GM11168 (cell line): ENCODE measurements at regions not wholly inside any gene's neighbourhood (a gene's known extent, or its start where the extent isn't known, plus 50 kb on each side); places are given as distances from the start of the nearest gene placed in this dataset.

ENCODE experiments used
- in situ Hi-C: fragments of 300-500 bp; cut with MboI; formaldehyde crosslinking; loops from one replicate; pipeline ENCODE4 v1.12.0; 2022; ENCODE audit warnings: low sequenced_read_pairs; ENCODE audit not compliant: unreplicated experiment

DNA sequence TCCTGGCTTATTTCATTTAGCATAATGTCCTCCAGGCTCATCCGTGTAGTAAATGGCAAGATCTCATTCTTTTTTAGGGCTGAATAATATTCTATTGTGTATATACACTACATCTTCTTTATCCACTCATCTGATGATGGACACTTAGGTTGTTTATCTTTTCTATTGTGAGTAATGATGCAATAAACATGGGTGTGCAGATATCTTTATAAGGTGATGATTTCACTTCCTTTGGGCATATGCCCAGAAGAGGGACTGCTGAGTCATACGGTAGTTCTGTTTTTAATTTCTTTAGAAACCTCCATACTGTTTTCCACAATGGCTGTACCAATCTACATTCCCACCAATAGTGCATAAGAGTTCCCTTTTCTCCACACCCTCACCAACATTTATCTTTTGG, 317.6 kb upstream of the CNKSR2 start:
- in situ Hi-C loops, result no loop called here

GRCh38 chrX:21047034-21047455, 327.2 kb upstream of the CNKSR2 start:
- in situ Hi-C loops, result no loop called here

GRCh38 chrX:21014326-21014725, 359.9 kb upstream of the CNKSR2 start:
- in situ Hi-C loops, result no loop called here

DNA sequence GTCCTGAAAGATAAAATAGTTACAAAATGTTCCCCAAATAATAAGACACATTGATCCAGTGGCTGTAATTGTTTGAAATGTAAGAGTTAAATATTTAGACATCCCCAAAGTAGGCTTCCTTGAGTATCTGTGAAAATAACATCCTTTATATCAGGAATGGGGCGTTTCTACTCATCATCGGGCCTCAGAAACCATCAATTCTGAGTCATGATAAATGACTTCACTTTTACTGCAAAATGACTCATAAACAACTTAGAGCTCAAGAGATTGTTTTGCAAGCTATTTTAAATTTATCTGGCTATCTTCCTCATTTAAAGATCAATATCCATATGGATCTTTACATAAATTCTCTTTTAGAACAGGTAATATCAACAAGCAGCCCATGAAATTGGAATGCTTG, 369.4 kb upstream of the CNKSR2 start:
- in situ Hi-C loops, result no loop called here

GRCh38 chrX:20995829-20996228, 378.4 kb upstream of the CNKSR2 start:
- in situ Hi-C loops, result no loop called here

- in situ Hi-C loops, result no loop called here
Measured at GRCh38 chrX:20989361-20989760, 384.9 kb upstream of the CNKSR2 start.

- in situ Hi-C loops, result no loop called here
Measured at GRCh38 chrX:20988804-20989203, 385.4 kb upstream of the CNKSR2 start.

DNA sequence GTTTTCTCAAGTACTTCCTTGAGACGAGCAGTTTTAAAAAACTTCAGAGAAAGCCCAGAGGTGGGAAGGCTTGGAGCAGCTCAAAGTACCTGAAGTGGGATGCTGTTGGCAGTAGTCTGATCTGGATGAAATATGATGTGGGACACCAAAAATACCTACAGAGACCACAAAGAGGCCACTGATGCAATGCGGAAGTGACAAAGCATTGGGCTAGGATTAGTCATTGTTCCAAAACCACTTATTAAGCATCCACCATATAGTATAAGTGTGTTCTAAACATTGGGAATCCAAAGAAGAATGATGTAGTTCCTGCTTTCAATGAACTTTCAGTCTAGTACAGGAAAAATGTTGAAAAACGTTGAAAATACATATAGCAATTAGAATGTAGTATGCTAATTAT, 386.1 kb upstream of the CNKSR2 start:
- in situ Hi-C loops, result no loop called here

GRCh38 chrX:20980426-20980825, 393.8 kb upstream of the CNKSR2 start:
- in situ Hi-C loops, result no loop called here

- in situ Hi-C loops, result no loop called here
Measured at GRCh38 chrX:20974326-20974725, 399.9 kb upstream of the CNKSR2 start.

DNA sequence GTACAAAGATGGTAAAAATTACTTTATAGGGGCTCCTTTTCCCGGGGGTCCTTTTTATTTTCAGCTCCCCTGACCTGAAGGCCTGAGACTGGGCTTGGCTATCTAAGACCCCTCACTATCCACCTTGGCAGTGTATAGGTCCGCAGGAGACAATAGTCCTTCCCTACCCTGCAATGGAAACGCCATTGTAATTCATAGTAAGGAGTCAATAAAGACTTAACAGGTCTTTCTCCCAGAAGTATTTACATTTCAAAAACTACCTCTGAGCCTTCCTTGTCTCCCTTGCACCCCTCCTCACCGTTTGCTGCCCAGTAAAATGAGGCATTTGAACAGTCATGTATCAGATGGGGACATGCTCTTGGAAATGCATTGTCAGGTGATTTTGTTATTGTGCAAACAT, 401.2 kb upstream of the CNKSR2 start:
- in situ Hi-C loops, result no loop called here

DNA sequence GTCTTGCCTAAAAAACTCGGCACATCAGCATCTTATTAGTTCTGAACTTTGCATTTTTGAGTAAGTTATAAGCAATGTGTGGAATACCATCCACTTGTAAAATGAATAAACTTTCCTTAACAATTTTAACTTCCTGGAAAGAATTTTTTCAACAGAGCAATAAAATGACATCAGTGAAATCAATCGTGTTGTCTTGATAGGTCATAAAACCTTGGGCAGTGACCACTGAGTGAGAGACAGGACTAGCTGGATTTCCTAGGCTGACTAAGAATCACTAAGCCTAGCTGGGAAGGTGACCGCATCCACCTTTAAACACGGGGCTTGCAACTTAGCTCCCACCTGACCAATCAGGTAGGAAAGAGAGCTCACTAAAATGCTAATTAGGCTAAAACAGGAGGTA, 403.0 kb upstream of the CNKSR2 start:
- in situ Hi-C loops, result no loop called here

DNA sequence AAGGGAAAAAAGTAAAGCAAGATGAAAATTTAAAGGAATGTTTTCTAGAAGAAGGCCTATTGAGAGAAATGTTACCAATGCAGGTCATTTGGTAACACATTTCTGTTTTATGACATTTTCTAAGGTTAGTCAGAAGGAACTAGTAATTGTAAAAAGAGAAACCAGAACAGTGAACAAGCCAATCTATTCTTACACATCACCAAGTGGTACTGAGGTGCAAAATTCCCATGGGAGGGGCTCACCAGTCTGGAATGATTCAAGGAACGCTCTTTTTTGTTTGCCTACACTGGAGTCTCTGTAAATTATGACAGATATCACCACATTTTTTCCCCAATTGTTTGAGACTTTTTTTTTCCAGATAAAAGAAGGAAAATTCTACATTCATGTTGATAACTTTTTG, 404.7 kb upstream of the CNKSR2 start:
- in situ Hi-C loops, result no loop called here

GRCh38 chrX:20968996-20969395, 405.2 kb upstream of the CNKSR2 start:
- in situ Hi-C loops, result no loop called here

GRCh38 chrX:20967725-20968124, 406.5 kb upstream of the CNKSR2 start:
- in situ Hi-C loops, result no loop called here

DNA sequence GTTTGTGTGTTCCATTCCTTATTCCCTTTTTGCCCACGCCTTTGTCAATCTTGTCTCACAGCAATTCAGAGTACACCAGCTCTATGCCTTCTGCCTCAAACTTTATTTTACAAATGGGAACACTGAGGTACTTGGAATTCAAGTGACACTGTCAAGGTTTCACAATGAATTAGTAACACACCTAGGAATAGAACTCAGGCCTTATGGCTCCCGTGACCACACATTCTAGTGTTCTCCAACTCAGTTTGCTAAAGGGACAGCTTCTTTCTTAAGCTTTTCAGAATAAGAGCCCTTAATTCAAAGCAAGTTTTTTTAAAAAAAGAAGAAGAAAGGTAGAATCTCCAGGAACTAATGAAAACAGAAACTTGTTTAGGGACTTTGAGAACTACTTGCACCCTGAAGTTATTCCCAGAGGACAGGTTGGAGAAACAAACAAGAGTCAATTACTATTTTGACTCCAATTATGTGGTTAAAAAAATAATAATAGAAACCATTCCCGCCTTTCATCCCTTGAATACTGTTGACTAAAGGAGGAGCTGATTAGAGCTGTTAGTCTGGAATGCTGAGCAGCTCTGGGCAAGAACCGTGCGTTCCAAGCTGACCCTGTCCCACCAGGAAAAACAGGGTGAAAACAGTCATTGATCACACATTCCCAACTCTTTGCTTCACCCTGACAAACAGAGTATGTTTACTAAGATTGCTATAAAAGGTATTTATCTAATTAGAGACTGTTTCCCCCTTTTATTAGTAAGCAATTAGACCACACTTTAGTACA, 408.8 kb upstream of the CNKSR2 start:
- in situ Hi-C loops, result no loop called here

DNA sequence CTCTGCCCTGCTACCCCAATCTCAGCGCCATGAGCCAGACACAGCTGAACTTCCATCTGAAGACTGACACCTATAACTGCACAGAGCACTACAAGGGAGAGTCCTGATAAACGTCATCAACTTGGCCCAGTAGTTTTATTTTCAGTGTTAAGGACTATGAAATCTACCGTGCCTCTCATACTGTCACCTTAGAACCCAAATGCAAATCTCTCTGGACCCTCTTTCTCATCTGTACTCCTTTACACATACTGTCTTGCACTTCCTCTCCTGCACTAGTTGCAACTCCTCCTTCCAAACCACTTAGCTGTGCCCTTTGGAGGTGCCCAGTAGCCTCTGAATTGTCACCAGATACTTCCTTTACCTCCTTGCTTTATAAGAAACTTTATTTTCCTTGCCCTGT, 420.2 kb upstream of the CNKSR2 start:
- in situ Hi-C loops, result no loop called here

DNA sequence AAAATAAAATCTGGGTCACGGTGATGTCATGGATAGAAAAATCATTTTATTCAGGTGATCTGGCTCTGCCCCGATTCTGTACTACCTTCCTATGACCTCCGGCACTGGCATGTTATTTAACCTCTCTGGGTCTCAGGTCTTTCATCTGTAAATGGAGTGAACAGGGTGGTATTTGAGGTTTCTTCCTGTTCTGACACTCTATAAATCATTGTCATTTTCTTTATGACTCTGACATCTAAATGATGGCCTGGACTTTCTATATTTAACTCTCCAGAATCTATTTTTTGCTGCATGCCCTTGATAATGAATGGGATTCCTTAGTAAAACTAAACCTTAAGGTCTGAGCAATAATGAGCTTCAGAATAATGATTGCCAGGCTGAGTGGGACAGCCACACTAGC, 422.0 kb upstream of the CNKSR2 start:
- in situ Hi-C loops, result no loop called here

DNA sequence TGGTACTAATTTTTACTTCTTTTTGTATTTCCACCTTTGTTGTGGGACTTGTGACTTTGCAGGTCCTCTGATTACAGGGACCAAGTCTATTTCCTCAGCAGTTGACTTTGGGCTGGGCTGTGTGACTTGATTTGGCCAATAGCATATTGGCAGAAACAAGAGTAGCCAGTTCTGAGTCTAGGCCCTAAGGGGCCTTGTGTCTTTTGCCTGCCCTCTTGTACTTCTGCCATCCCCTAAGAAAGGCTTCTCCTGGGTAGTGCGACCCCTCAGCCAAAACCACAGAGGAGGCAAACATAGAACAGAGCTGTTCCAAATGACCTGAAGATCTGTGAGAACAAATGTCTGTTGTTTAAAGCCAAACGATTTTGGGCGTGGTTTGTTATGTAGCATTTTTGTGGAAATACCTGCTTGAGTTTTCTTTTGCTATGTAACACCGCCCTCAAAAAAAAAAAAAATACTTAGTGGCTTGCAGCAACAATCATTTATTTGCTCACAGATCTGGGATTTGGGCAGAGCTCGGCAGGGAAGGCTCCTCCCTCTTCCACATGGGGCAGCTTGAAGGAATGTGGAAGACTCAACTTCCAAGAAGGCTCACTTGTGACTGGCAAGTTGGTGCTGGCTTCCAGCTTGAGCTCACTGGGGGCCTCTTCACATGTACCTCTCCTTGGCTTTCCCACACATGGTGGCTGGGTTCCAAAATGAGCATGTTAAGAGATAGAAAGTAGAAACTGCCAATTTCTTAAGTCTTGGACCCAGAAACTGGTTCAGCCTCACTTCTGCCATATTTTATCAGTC, 423.0 kb upstream of the CNKSR2 start:
- in situ Hi-C loops, result no loop called here

DNA sequence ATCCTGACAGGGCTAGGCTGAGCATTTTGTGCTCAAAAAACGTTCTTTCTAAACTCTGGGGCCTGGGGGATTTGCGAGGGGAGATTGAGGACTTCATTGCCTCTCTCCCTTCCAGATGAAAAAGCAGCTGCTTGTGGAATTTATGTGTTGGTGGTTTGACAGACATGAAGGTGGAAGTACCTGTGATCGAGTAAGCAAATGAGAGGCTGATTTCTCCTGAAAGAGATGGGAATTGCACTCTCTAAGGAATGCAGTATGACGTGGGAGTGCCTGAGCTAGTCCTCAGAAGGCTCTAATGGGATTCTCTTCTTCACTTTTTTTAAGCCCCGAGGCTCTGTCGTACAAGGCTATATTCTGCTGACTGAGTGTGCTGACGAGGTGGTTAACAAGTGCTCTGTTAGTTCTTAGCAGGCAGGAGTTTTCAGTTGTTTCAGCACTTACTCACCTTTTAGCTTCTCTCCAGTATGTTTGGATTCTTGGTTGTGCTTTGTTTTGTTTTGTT, 426.8 kb upstream of the CNKSR2 start:
- in situ Hi-C loops, result no loop called here

GRCh38 chrX:20913760-20914159, 460.5 kb upstream of the CNKSR2 start:
- in situ Hi-C loops, result no loop called here

DNA sequence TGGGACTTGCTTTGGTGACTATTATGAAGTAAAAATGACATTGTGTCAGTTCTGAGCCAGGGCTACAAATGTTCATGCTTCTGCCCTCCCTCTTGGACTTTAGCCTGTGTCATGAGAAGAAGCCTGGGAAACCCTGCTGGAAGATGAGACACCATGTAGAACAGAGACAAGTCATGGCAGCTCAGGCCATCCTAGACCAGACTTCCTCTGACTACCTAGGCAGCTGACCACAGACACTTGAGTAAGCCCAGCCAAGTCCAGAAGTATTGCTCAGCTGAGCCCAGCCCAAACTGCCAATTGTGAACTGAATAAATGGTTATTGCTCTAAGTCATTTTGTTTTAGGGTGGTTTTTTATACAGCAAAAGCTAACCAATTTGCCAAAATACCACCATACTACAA, 467.6 kb upstream of the CNKSR2 start:
- in situ Hi-C loops, result no loop called here
